Cardiac muscle cell (in vitro differentiated cells and primary cell): ENCODE measurements at regions not wholly inside any gene's neighbourhood (a gene's known extent, or its start where the extent isn't known, plus 50 kb on each side); places are given as distances from the start of the nearest gene placed in this dataset.

Experiments used
- DNase-seq, 2 donors: peaks; one replicate each; pipeline versions ENCODE4 v3.0.0 to v3.0.0-alpha.2; 2010 to 2017; ENCODE audit warnings: low read depth in 1 of 2, low spot score in 1 of 2
- H3K27ac ChIP-seq: fragments of 200-600 bp; sonication (generic); 2 replicates; pipeline ENCODE4 v1.5.1; 2016
- H3K27me3 ChIP-seq: fragments of 200-600 bp; sonication (generic); 2 replicates; pipeline ENCODE4 v1.6.0; 2016; ENCODE audit warnings: control low read depth
- H3K36me3 ChIP-seq: fragments of 200-600 bp; sonication (generic); 2 replicates; pipeline ENCODE4 v1.5.1; 2016; ENCODE audit warnings: control low read depth
- H3K4me1 ChIP-seq: fragments of 200-600 bp; sonication (generic); 2 replicates; pipeline ENCODE4 v1.8.1; 2017; ENCODE audit warnings: low read depth, mild to moderate bottlenecking, mixed run types
- H3K4me3 ChIP-seq: fragments of 200-600 bp; sonication (generic); 2 replicates; pipeline ENCODE4 v1.5.1; 2016; ENCODE audit warnings: mild to moderate bottlenecking
- H3K9me3 ChIP-seq: fragments of 200-600 bp; sonication (generic); 2 replicates; pipeline ENCODE4 v1.5.1; 2017; ENCODE audit warnings: low read depth, mild to moderate bottlenecking, control low read depth
- TF ChIP-seq, protein P1 (sequence below): IDR thresholded peaks from 2 replicates; pipeline ENCODE4 v1.5.1; 2012; ENCODE audit warnings: low read depth, mild to moderate bottlenecking, low read length

GRCh38 chr7:52862321-52862720 lies 173.1 kb upstream of the POM121L12 start:
- Histone ChIP-seq H3K27me3 (no peaks in the 10 kb centered on the region), H3K4me3 (no peak overlapping the region), H3K4me1 (peaks cover 6% of the 10 kb centered on the region), H3K36me3 (no peaks in the 10 kb centered on the region), H3K27ac (no peak overlapping the region), H3K9me3 (no peaks in the 10 kb centered on the region)
- no peak for DNase-seq
- TF ChIP-seq, protein P1, sequence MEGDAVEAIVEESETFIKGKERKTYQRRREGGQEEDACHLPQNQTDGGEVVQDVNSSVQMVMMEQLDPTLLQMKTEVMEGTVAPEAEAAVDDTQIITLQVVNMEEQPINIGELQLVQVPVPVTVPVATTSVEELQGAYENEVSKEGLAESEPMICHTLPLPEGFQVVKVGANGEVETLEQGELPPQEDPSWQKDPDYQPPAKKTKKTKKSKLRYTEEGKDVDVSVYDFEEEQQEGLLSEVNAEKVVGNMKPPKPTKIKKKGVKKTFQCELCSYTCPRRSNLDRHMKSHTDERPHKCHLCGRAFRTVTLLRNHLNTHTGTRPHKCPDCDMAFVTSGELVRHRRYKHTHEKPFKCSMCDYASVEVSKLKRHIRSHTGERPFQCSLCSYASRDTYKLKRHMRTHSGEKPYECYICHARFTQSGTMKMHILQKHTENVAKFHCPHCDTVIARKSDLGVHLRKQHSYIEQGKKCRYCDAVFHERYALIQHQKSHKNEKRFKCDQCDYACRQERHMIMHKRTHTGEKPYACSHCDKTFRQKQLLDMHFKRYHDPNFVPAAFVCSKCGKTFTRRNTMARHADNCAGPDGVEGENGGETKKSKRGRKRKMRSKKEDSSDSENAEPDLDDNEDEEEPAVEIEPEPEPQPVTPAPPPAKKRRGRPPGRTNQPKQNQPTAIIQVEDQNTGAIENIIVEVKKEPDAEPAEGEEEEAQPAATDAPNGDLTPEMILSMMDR = no peak

GRCh38 chr7:52857367-52857766 lies 178.1 kb upstream of the POM121L12 start:
- TF ChIP-seq, protein P1 = no peak
- Histone ChIP-seq H3K36me3 (no peaks in the 10 kb centered on the region), H3K9me3 (no peaks in the 10 kb centered on the region), H3K27me3 (no peaks in the 10 kb centered on the region), H3K27ac (no peak overlapping the region), H3K4me3 (no peak overlapping the region), H3K4me1 (peaks cover 4% of the 10 kb centered on the region)
- DNase-seq = no peak

DNA sequence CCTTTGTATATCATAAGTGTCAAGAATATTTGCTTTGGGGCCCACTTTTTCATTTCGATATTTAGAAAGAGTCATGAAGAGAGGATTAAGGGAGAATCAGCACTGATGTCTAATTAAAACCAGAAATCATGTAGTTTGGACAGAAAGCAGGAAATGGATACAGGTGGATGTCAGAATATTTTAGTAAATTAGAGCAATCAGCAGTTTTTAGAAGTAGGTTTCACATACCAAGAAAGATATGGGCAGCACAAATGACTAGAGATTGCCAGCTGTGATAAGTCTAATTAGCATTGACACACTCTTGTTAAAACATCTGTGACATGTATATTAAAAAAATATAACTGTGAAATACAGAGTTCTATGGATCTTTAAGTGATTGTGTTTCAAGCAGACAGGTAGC lies 180.8 kb upstream of the POM121L12 start:
- TF ChIP-seq, protein P1 = no peak
- no peaks in the 10 kb centered on the region for H3K9me3 ChIP-seq
- H3K4me1 ChIP-seq = no peaks in the 10 kb centered on the region
- H3K27ac ChIP-seq = no peak overlapping the region
- no peak overlapping the region for H3K4me3 ChIP-seq
- H3K27me3 ChIP-seq = no peaks in the 10 kb centered on the region
- H3K36me3 ChIP-seq = no peaks in the 10 kb centered on the region
- no peak for DNase-seq

DNA sequence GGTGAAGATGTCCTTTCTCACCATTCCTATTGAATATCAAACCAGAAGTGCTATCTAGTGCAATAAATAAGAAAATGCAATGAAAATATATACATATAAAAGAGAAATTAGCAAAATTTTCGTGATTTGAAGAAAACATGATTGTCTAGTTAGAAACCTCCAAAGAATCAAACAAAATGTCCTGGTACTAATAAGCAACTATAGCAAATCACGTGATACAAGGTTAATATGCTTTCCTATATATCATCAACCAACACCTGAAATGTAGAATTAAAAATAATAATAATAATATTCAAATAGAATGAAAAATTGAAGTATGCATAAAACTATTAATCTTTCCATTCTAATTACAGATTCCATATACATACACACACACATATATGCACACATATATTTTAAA lies 183.9 kb upstream of the POM121L12 start:
- Histone ChIP-seq H3K4me3 (no peak overlapping the region), H3K27ac (no peak overlapping the region), H3K9me3 (no peaks in the 10 kb centered on the region), H3K4me1 (no peaks in the 10 kb centered on the region), H3K36me3 (no peaks in the 10 kb centered on the region), H3K27me3 (no peaks in the 10 kb centered on the region)
- no peak for DNase-seq
- TF ChIP-seq, protein P1 = no peak

- H3K27ac ChIP-seq = no peak overlapping the region
- DNase-seq = no peak
- TF ChIP-seq, protein P1 = no peak
- no peaks in the 10 kb centered on the region for H3K9me3 ChIP-seq
- no peaks in the 10 kb centered on the region for H3K36me3 ChIP-seq
- no peaks in the 10 kb centered on the region for H3K4me1 ChIP-seq
- no peaks in the 10 kb centered on the region for H3K27me3 ChIP-seq
- H3K4me3 ChIP-seq = no peak overlapping the region
Observed at GRCh38 chr7:52843436-52843835, 192.0 kb upstream of the POM121L12 start.
